ENCODE measurements at regions not wholly inside any gene's neighbourhood (a gene's known extent, or its start where the extent isn't known, plus 50 kb on each side); places are given as distances from the start of the nearest gene placed in this dataset.
"Not testable (repeated sequence)": the region's sequence is repeated elsewhere in the genome, so short reads cannot be mapped to it uniquely, and the experiment has no call there.

DNA sequence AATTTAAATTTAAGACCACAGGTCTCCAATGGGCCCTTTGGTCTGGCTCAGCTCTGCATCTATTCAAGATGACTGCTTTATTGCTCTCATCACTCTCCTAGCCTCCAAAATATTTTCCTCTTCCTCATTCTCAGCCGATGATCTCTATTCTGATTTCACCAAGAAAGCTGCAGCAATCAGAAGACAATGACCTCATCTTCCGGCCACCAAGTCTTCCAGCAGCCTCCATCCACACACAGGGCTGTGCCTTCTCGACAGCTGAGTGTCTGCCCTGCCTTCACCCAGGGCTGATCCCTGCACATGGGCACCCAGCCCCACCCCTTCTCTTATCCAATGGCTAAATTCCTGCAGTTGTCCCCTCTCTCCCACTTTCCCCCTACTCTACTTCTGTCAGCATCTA is 167.1 kb upstream of the NBPF12 start:
- not testable (repeated sequence) for TF ChIP-seq CTCF (IDR thresholded peaks at IDR 0.05; ENCODE audit: poor library complexity); EZH2phosphoT487 (IDR thresholded peaks at IDR 0.05; ENCODE audit: low read depth, severe bottlenecking, unreplicated experiment)

All from hepatocyte (in vitro differentiated cells).